Neural cell (in vitro differentiated cells): ENCODE measurements at regions not wholly inside any gene's neighbourhood (a gene's known extent, or its start where the extent isn't known, plus 50 kb on each side); places are given as distances from the start of the nearest gene placed in this dataset.

Experiments used
- RAD21 ChIP-seq: fragments of 450-650 bp; conservative IDR thresholded peaks from 2 replicates; pipeline ENCODE4 v1.6.1; 2014; ENCODE audit warnings: antibody characterized with exemption, mild to moderate bottlenecking, moderate library complexity
- TF ChIP-seq, protein P1 (sequence below): fragments of 450-650 bp; IDR thresholded peaks from 2 replicates; pipeline ENCODE4 v1.5.1; 2014; ENCODE audit warnings: antibody characterized with exemption, mild to moderate bottlenecking, moderate library complexity; ENCODE audit not compliant: poor library complexity, severe bottlenecking

DNA sequence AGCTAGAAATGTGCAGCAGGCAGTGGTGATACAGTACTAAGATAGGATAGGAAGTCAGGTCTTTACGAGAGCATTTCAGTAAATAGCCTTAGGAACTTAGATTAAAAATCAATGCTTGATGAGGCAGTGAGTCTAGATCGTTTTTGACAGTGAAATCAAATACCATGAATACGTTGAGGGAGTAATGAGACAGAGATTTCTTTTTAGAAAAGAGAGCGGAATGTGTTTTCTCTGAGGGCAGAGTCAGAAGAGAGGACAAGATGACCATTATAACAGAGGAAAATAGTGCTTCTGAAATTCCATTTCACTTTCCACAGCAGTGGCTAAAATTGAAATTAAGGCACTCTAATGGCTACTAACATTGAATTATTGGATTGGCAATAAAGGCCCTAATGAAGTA, 339.6 kb downstream of the UTRN start:
- TF ChIP-seq, protein P1, sequence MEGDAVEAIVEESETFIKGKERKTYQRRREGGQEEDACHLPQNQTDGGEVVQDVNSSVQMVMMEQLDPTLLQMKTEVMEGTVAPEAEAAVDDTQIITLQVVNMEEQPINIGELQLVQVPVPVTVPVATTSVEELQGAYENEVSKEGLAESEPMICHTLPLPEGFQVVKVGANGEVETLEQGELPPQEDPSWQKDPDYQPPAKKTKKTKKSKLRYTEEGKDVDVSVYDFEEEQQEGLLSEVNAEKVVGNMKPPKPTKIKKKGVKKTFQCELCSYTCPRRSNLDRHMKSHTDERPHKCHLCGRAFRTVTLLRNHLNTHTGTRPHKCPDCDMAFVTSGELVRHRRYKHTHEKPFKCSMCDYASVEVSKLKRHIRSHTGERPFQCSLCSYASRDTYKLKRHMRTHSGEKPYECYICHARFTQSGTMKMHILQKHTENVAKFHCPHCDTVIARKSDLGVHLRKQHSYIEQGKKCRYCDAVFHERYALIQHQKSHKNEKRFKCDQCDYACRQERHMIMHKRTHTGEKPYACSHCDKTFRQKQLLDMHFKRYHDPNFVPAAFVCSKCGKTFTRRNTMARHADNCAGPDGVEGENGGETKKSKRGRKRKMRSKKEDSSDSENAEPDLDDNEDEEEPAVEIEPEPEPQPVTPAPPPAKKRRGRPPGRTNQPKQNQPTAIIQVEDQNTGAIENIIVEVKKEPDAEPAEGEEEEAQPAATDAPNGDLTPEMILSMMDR, result no peak
- no peak for TF ChIP-seq RAD21
